ENCODE measurements at regions not wholly inside any gene's neighbourhood (a gene's known extent, or its start where the extent isn't known, plus 50 kb on each side); places are given as distances from the start of the nearest gene placed in this dataset.

DNA sequence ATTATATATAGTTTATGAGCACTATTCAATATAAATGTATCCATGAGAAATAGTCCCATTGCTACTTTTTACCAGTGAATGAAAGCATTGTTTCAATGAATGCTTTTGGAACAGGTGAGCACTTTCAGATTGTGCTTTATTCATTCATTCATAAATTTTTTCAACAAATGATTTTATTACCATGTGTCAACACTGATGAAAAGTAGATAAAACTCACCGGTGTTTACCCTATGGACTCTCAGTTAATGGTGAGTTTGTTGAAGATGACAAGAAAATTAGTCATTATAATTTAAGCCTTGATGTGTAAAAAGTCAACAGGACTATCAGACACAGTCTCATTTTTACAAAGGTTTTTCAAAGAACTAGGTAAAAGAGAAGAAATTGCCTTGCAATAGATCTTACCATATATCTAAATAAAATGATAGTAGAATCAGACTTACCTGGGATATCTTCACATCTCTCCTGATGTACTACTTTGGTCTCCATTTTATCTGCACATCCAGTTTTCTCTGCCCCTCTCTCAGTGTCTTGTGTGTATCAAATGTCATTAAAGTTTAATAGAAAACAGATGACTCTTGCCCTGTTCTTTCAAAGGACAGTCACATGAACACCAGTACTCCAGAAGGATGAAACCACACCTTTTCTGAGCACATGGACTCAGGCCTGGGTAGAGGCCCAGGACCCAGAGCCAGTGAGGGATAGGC is 325.3 kb upstream of the RND3 start:
- TF ChIP-seq, protein P1, sequence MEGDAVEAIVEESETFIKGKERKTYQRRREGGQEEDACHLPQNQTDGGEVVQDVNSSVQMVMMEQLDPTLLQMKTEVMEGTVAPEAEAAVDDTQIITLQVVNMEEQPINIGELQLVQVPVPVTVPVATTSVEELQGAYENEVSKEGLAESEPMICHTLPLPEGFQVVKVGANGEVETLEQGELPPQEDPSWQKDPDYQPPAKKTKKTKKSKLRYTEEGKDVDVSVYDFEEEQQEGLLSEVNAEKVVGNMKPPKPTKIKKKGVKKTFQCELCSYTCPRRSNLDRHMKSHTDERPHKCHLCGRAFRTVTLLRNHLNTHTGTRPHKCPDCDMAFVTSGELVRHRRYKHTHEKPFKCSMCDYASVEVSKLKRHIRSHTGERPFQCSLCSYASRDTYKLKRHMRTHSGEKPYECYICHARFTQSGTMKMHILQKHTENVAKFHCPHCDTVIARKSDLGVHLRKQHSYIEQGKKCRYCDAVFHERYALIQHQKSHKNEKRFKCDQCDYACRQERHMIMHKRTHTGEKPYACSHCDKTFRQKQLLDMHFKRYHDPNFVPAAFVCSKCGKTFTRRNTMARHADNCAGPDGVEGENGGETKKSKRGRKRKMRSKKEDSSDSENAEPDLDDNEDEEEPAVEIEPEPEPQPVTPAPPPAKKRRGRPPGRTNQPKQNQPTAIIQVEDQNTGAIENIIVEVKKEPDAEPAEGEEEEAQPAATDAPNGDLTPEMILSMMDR (IDR thresholded peaks at IDR 0.05; ENCODE audit: low read depth, low read length) = no peak
- no peak for TF ChIP-seq POLR2A (IDR thresholded peaks at IDR 0.05; ENCODE audit: extremely low read depth, insufficient read length)
- TF ChIP-seq MYC (IDR thresholded peaks at IDR 0.05; ENCODE audit: low read depth, low read length) = no peak
- TF ChIP-seq, protein P2, sequence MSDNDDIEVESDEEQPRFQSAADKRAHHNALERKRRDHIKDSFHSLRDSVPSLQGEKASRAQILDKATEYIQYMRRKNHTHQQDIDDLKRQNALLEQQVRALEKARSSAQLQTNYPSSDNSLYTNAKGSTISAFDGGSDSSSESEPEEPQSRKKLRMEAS (IDR thresholded peaks at IDR 0.05; ENCODE audit: low read depth, low read length) = no peak

Data from NB4 (cell line).